HCT116 (cell line): ENCODE measurements at regions not wholly inside any gene's neighbourhood (a gene's known extent, or its start where the extent isn't known, plus 50 kb on each side); places are given as distances from the start of the nearest gene placed in this dataset.

Source experiments
- ATAC-seq: fragments of 200-7000 bp; cut with Tn5 transposase; 2 replicates; pipeline ENCODE4 v1.9.1; 2020; ENCODE audit warnings: mild to moderate bottlenecking, moderate library complexity
- BruUV-seq: library from RNA; stranded (reverse); fragments of 400-500 nt; replicated peaks from 2 replicates; lab custom pipeline; 2021; lab: Mats Ljungman, UMichigan
- CTCF ChIA-PET: fragments of 300-600 bp; sonication (Branson Sonifier 250); formaldehyde crosslinking; loops from one replicate; lab custom pipeline; 2021; ENCODE audit warnings: antibody characterized with exemption; lab: Charles Lee
- POLR2A ChIA-PET: fragments of 300-600, 350-600 bp; sonication (Branson Sonifier 250); formaldehyde crosslinking; loops from one replicate; lab custom pipeline; 2021; ENCODE audit warnings: antibody characterized with exemption; lab: Charles Lee
- RAD21 ChIA-PET, 2 experiments: fragments of 300-600 bp; sonication (Branson Sonifier 250); formaldehyde crosslinking; loops; one replicate each; lab custom pipeline; 2023; ENCODE audit warnings: low total read pairs in 2 of 2; ENCODE audit not compliant: uncharacterized antibody in 2 of 2, unreplicated experiment in 2 of 2, low non-redundant PET in 1 of 2; lab: Charles Lee
- DNase-seq: peaks from one replicate; pipeline ENCODE4 v3.0.0-alpha.2; 2010; ENCODE audit warnings: low read depth, low spot score
- H2AFZ ChIP-seq: fragments of 200-600 bp; shearing (Covaris generic), sonication (generic); 2 replicates; pipeline ENCODE4 v1.6.1; 2017; ENCODE audit warnings: low read depth, mixed run types, mixed read lengths, antibody characterized with exemption, low read length; ENCODE audit not compliant: poor library complexity, severe bottlenecking
- H3K27ac ChIP-seq: 2 replicates; pipeline ENCODE4 v1.5.1; 2012; ENCODE audit warnings: low read depth, low read length
- H3K27me3 ChIP-seq: fragments of 200-600 bp; sonication (generic); 2 replicates; pipeline ENCODE4 v1.6.1; 2016; ENCODE audit warnings: mixed run types, low read length, mixed read lengths; ENCODE audit not compliant: insufficient read depth
- H3K36me3 ChIP-seq, 2 experiments: fragments of 200-500 bp in 1 of 2; fragments of 200-600 bp in 1 of 2; sonication (Bioruptor generic) in 1 of 2; sonication (generic) in 1 of 2; 2 replicates each; pipeline versions ENCODE4 v1.5.1 to v1.6.1; 2014 to 2016; ENCODE audit warnings: low read length in 2 of 2, inconsistent platforms in 1 of 2, mixed read lengths in 1 of 2, mixed run types in 1 of 2; ENCODE audit not compliant: insufficient read depth in 2 of 2, control insufficient read depth in 1 of 2
- H3K4me1 ChIP-seq, 2 experiments: fragments of 200-600 bp in 1 of 2; sonication (generic) in 1 of 2; 2 replicates each; pipeline versions ENCODE4 v1.5.1 to v1.6.1; 2012 to 2017; ENCODE audit warnings: low read length in 2 of 2, inconsistent platforms in 1 of 2, mild to moderate bottlenecking in 1 of 2, mixed read lengths in 1 of 2, mixed run types in 1 of 2, moderate library complexity in 1 of 2; ENCODE audit not compliant: insufficient read depth in 2 of 2, control insufficient read depth in 1 of 2
- H3K4me2 ChIP-seq: fragments of 200-600 bp; sonication (generic); 2 replicates; pipeline ENCODE4 v1.6.1; 2017; ENCODE audit warnings: mixed run types, low read length, mixed read lengths
- H3K4me3 ChIP-seq, 2 experiments: fragments of 200-600 bp in 1 of 2; sonication (generic) in 1 of 2; replicated peaks in 1 of 2; 2 replicates each; pipeline ENCODE4 v1.5.1; 2011 to 2016; ENCODE audit warnings: low read length in 2 of 2, control low read depth in 1 of 2, low read depth in 1 of 2, mild to moderate bottlenecking in 1 of 2, mixed read lengths in 1 of 2, mixed run types in 1 of 2
- H3K79me2 ChIP-seq: fragments of 200-600 bp; sonication (generic); 2 replicates; pipeline ENCODE4 v1.6.1; 2017; ENCODE audit warnings: mild to moderate bottlenecking, mixed run types, low read length, moderate library complexity, mixed read lengths; ENCODE audit not compliant: insufficient read depth
- H3K9ac ChIP-seq: fragments of 200-600 bp; sonication (generic); 2 replicates; pipeline ENCODE4 v1.6.1; 2016; ENCODE audit warnings: low read length, mixed read lengths
- H3K9me2 ChIP-seq: fragments of 200-600 bp; sonication (generic), shearing (Covaris generic); 2 replicates; pipeline ENCODE4 v1.6.1; 2017; ENCODE audit warnings: mixed run types, mild to moderate bottlenecking, moderate library complexity; ENCODE audit not compliant: insufficient read depth
- H3K9me3 ChIP-seq, 2 experiments: fragments of 200-500 bp in 1 of 2; fragments of 200-600 bp in 1 of 2; sonication (Bioruptor generic) in 1 of 2; sonication (generic) in 1 of 2; 2 replicates each; pipeline ENCODE4 v1.6.1; 2014 to 2017; ENCODE audit warnings: low read length in 2 of 2, mixed read lengths in 2 of 2, inconsistent platforms in 1 of 2, low read depth in 1 of 2, mild to moderate bottlenecking in 1 of 2, mixed run types in 1 of 2, moderate library complexity in 1 of 2; ENCODE audit not compliant: control insufficient read depth in 1 of 2, insufficient read depth in 1 of 2
- H4K20me1 ChIP-seq: fragments of 200-600 bp; sonication (generic), shearing (Covaris generic); 2 replicates; pipeline ENCODE4 v1.6.1; 2017; ENCODE audit warnings: mixed run types, mild to moderate bottlenecking, moderate library complexity; ENCODE audit not compliant: insufficient read depth
- CBX3 ChIP-seq: IDR thresholded peaks from 2 replicates; pipeline ENCODE4 v1.6.1; 2012; ENCODE audit warnings: low read depth
- CEBPB ChIP-seq: IDR thresholded peaks from 2 replicates; pipeline ENCODE4 v1.6.1; 2012; ENCODE audit warnings: low read depth
- EZH2 ChIP-seq: fragments of 200-600 bp; sonication (generic); IDR thresholded peaks from 2 replicates; pipeline ENCODE4 v1.6.1; 2017; ENCODE audit warnings: antibody characterized with exemption, mixed run types
- EZH2phosphoT487 ChIP-seq: fragments of 200-600 bp; IDR thresholded peaks from 2 replicates; pipeline ENCODE4 v1.6.1; 2018; ENCODE audit warnings: antibody characterized with exemption, borderline replicate concordance
- FOSL1 ChIP-seq: IDR thresholded peaks from 2 replicates; pipeline ENCODE4 v1.6.1; 2012; ENCODE audit warnings: low read depth
- JUND ChIP-seq: IDR thresholded peaks from 2 replicates; pipeline ENCODE4 v1.6.1; 2012
- POLR2A ChIP-seq: IDR thresholded peaks from 2 replicates; pipeline ENCODE4 v1.7.0; 2011; ENCODE audit warnings: borderline replicate concordance; ENCODE audit not compliant: insufficient read depth, insufficient read length; ENCODE audit errors: extremely low read depth
- RAD21 ChIP-seq: IDR thresholded peaks from 2 replicates; pipeline ENCODE4 v1.6.1; 2012; ENCODE audit warnings: low read depth, mild to moderate bottlenecking
- SP1 ChIP-seq: IDR thresholded peaks from 2 replicates; pipeline ENCODE4 v1.6.1; 2012; ENCODE audit warnings: low read depth
- SRF ChIP-seq: IDR thresholded peaks from 2 replicates; pipeline ENCODE4 v1.6.1; 2012; ENCODE audit warnings: low read depth
- TCF7L2 ChIP-seq: IDR thresholded peaks from 2 replicates; pipeline ENCODE4 v1.7.0; 2011; ENCODE audit warnings: borderline replicate concordance, inconsistent platforms; ENCODE audit not compliant: insufficient read depth, insufficient read length; ENCODE audit errors: extremely low read depth
- ZFX ChIP-seq: fragments of 450-650 bp; IDR thresholded peaks from 2 replicates; pipeline ENCODE4 v1.6.1; 2017
- ZNF274 ChIP-seq: fragments of 200-500 bp; sonication (Bioruptor generic); IDR thresholded peaks from 2 replicates; pipeline ENCODE4 v1.6.1; 2014; ENCODE audit warnings: mild to moderate bottlenecking, low read depth, low read length, inconsistent platforms
- intact Hi-C: fragments of 100-400 bp; cut with micrococcal nuclease; formaldehyde crosslinking; loops from 2 replicates; pipeline ENCODE4 v1.10.0; 2022
- TF ChIP-seq, protein P1 (sequence below): IDR thresholded peaks from 2 replicates; pipeline ENCODE4 v1.6.1; 2012; ENCODE audit warnings: low read depth
- TF ChIP-seq, protein P2 (sequence below): IDR thresholded peaks from 2 replicates; pipeline ENCODE4 v1.6.1; 2011; ENCODE audit warnings: mild to moderate bottlenecking, low read length, moderate library complexity; ENCODE audit not compliant: insufficient replicate concordance; ENCODE audit errors: extremely low read depth
- TF ChIP-seq, protein P3 (sequence below), 3 experiments: fragments of 200-600 bp in 1 of 3; sonication (generic) in 1 of 3; IDR thresholded peaks in 2 of 3; conservative IDR thresholded peaks in 1 of 3; 2 replicates each; pipeline ENCODE4 v1.5.1; 2012 to 2017; ENCODE audit warnings: low read depth in 2 of 3, low read length in 2 of 3, antibody characterized with exemption in 1 of 3, borderline replicate concordance in 1 of 3, control low read depth in 1 of 3, mild to moderate bottlenecking in 1 of 3, mixed read lengths in 1 of 3, mixed run types in 1 of 3, moderate library complexity in 1 of 3; ENCODE audit not compliant: insufficient read depth in 1 of 3

DNA sequence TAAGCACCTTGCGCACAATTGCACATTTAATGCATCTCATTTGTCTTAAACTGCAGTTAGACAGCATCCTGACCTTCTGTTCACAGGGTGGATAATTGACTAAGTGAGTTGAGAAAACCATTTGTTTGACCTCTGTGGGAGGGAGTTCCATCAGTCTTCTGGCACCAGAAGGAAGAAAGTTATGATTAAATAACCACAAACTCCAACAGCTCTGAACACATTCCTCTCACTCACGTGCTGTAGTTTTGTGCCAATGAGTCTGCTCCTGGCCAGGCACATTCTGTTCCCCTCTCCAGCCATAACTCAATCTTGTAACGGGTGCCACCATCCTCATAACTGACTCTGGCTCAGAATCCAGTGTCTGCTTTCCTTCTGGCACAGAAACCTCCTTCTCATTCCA lies 817.2 kb downstream of the SLITRK1 start:
- CTCF ChIA-PET = no interaction called here
- DNase-seq = no peak
- intact Hi-C loops = no loop called here

More for the DNA sequence above, 817.2 kb downstream of the SLITRK1 start:
- ChIA-PET RAD21 (no interaction called here), POLR2A (no interaction called here)
- no peak overlapping the region for H3K27ac ChIP-seq
- no peak overlapping the region for H3K4me3 ChIP-seq
- BruUV-seq = no TSS peak
- no peaks in the 10 kb centered on the region for H3K79me2 ChIP-seq
- H3K9ac ChIP-seq = no peak overlapping the region
- no peak overlapping the region for H3K4me2 ChIP-seq
- H3K9me3 ChIP-seq = no peaks in the 10 kb centered on the region
- no peaks in the 10 kb centered on the region for H4K20me1 ChIP-seq
- H3K9me2 ChIP-seq = no peaks in the 10 kb centered on the region
- no peak for ATAC-seq
- H2AFZ ChIP-seq = no peak overlapping the region
- H3K27me3 ChIP-seq = no peaks in the 10 kb centered on the region
- H3K36me3 ChIP-seq = no peaks in the 10 kb centered on the region
- H3K4me1 ChIP-seq = no peaks in the 10 kb centered on the region
- no peak for TF ChIP-seq EZH2phosphoT487
- no peak for TF ChIP-seq CEBPB
- TF ChIP-seq, protein P1, sequence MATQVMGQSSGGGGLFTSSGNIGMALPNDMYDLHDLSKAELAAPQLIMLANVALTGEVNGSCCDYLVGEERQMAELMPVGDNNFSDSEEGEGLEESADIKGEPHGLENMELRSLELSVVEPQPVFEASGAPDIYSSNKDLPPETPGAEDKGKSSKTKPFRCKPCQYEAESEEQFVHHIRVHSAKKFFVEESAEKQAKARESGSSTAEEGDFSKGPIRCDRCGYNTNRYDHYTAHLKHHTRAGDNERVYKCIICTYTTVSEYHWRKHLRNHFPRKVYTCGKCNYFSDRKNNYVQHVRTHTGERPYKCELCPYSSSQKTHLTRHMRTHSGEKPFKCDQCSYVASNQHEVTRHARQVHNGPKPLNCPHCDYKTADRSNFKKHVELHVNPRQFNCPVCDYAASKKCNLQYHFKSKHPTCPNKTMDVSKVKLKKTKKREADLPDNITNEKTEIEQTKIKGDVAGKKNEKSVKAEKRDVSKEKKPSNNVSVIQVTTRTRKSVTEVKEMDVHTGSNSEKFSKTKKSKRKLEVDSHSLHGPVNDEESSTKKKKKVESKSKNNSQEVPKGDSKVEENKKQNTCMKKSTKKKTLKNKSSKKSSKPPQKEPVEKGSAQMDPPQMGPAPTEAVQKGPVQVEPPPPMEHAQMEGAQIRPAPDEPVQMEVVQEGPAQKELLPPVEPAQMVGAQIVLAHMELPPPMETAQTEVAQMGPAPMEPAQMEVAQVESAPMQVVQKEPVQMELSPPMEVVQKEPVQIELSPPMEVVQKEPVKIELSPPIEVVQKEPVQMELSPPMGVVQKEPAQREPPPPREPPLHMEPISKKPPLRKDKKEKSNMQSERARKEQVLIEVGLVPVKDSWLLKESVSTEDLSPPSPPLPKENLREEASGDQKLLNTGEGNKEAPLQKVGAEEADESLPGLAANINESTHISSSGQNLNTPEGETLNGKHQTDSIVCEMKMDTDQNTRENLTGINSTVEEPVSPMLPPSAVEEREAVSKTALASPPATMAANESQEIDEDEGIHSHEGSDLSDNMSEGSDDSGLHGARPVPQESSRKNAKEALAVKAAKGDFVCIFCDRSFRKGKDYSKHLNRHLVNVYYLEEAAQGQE = no peak
- TF ChIP-seq, protein P2, sequence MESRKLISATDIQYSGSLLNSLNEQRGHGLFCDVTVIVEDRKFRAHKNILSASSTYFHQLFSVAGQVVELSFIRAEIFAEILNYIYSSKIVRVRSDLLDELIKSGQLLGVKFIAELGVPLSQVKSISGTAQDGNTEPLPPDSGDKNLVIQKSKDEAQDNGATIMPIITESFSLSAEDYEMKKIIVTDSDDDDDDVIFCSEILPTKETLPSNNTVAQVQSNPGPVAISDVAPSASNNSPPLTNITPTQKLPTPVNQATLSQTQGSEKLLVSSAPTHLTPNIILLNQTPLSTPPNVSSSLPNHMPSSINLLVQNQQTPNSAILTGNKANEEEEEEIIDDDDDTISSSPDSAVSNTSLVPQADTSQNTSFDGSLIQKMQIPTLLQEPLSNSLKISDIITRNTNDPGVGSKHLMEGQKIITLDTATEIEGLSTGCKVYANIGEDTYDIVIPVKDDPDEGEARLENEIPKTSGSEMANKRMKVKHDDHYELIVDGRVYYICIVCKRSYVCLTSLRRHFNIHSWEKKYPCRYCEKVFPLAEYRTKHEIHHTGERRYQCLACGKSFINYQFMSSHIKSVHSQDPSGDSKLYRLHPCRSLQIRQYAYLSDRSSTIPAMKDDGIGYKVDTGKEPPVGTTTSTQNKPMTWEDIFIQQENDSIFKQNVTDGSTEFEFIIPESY = no peak
- no peak for TF ChIP-seq SP1
- no peak for TF ChIP-seq ZNF274
- no peak for TF ChIP-seq JUND
- no peak for TF ChIP-seq POLR2A
- no peak for TF ChIP-seq SRF
- TF ChIP-seq CBX3 = no peak
- no peak for TF ChIP-seq ZFX
- no peak for TF ChIP-seq EZH2
- TF ChIP-seq TCF7L2 = no peak
- TF ChIP-seq, protein P3, sequence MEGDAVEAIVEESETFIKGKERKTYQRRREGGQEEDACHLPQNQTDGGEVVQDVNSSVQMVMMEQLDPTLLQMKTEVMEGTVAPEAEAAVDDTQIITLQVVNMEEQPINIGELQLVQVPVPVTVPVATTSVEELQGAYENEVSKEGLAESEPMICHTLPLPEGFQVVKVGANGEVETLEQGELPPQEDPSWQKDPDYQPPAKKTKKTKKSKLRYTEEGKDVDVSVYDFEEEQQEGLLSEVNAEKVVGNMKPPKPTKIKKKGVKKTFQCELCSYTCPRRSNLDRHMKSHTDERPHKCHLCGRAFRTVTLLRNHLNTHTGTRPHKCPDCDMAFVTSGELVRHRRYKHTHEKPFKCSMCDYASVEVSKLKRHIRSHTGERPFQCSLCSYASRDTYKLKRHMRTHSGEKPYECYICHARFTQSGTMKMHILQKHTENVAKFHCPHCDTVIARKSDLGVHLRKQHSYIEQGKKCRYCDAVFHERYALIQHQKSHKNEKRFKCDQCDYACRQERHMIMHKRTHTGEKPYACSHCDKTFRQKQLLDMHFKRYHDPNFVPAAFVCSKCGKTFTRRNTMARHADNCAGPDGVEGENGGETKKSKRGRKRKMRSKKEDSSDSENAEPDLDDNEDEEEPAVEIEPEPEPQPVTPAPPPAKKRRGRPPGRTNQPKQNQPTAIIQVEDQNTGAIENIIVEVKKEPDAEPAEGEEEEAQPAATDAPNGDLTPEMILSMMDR (IDR thresholded peaks at IDR 0.05 in 2 of 3, conservative IDR thresholded peaks at IDR 0.05 in 1 of 3; ENCODE audit: borderline replicate concordance in 1 of 3, insufficient read depth in 1 of 3, low read depth in 2 of 3, low read length in 2 of 3) = no peak
- no peak for TF ChIP-seq FOSL1
- no peak for TF ChIP-seq RAD21
